ENCODE measurements at regions not wholly inside any gene's neighbourhood (a gene's known extent, or its start where the extent isn't known, plus 50 kb on each side); places are given as distances from the start of the nearest gene placed in this dataset.

GRCh38 chr9:89961616-89962341, 357.0 kb downstream of the GADD45G start:
- Histone ChIP-seq H3K27ac (ENCODE audit: low read depth, low read length, poor library complexity, severe bottlenecking) (no peak overlapping the region), H3K9me3 (ENCODE audit: low read depth, low read length, poor library complexity, severe bottlenecking) (no peaks in the 10 kb centered on the region), H3K36me3 (ENCODE audit: insufficient read depth, low read length, poor library complexity, severe bottlenecking) (no peaks in the 10 kb centered on the region), H3K4me3 (ENCODE audit: low read depth, low read length, poor library complexity, severe bottlenecking) (no peak overlapping the region), H3K27me3 (replicated peaks; ENCODE audit: insufficient read depth, low read depth, low read length, poor library complexity) (no peaks in the 10 kb centered on the region), H3K4me1 (ENCODE audit: insufficient read depth, low read length, poor library complexity, severe bottlenecking) (no peaks in the 10 kb centered on the region)
- TF ChIP-seq EZH2 (IDR thresholded peaks at IDR 0.05; ENCODE audit: borderline replicate concordance, low read depth, low read length, poor library complexity, severe bottlenecking) (no peak), CTCF (conservative IDR thresholded peaks at IDR 0.05; ENCODE audit: low read depth, low read length) (no peak)
- no TSS peak for BruUV-seq (replicated peaks)
- ChIA-PET POLR2A (ENCODE audit: low non-redundant PET) (no interaction called here), CTCF (no interaction called here)
- intact Hi-C loops (cut with micrococcal nuclease; ENCODE audit: unreplicated experiment), result no loop called here
- no peak for DNase-seq (ENCODE audit: low spot score)

- no peaks in the 10 kb centered on the region for H3K36me3 ChIP-seq (ENCODE audit: insufficient read depth, low read length, poor library complexity, severe bottlenecking)
- POLR2A ChIA-PET (ENCODE audit: low non-redundant PET), result no interaction called here
- H3K4me3 ChIP-seq (ENCODE audit: low read depth, low read length, poor library complexity, severe bottlenecking), result no peak overlapping the region
- TF ChIP-seq CTCF (conservative IDR thresholded peaks at IDR 0.05; ENCODE audit: low read depth, low read length) (no peak), EZH2 (IDR thresholded peaks at IDR 0.05; ENCODE audit: borderline replicate concordance, low read depth, low read length, poor library complexity, severe bottlenecking) (no peak)
- no peaks in the 10 kb centered on the region for H3K4me1 ChIP-seq (ENCODE audit: insufficient read depth, low read length, poor library complexity, severe bottlenecking)
- H3K27me3 ChIP-seq (replicated peaks; ENCODE audit: insufficient read depth, low read depth, low read length, poor library complexity), result no peaks in the 10 kb centered on the region
- no peak for DNase-seq (ENCODE audit: low spot score)
- no peak overlapping the region for H3K27ac ChIP-seq (ENCODE audit: low read depth, low read length, poor library complexity, severe bottlenecking)
- CTCF ChIA-PET, result no interaction called here
- no TSS peak for BruUV-seq (replicated peaks)
- intact Hi-C loops (cut with micrococcal nuclease; ENCODE audit: unreplicated experiment), result no loop called here
- no peaks in the 10 kb centered on the region for H3K9me3 ChIP-seq (ENCODE audit: low read depth, low read length, poor library complexity, severe bottlenecking)
Measured at GRCh38 chr9:89963280-89963679, 358.5 kb downstream of the GADD45G start.

DNA sequence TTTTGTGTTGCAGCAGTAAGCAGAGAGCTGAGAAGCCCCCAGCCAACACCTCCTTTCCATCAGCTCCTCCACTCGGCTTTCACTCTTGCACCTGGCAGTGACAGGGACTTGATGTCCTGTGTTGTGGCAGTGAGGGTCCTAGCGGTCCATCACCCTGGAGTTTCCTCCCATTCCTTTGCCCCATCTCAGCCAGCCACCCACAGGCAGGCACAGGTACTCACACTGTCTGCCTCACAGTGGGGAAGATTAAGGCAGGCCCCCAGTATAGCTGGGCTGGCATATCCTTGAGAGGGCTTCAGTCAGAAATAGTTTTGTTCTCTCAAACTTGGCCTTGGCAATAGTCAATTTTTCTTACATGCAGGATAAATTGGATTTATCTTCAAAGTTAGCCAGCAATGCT, 362.7 kb downstream of the GADD45G start:
- intact Hi-C loops (cut with micrococcal nuclease; ENCODE audit: unreplicated experiment), result no loop called here
- TF ChIP-seq CTCF (conservative IDR thresholded peaks at IDR 0.05; ENCODE audit: low read depth, low read length) (no peak), EZH2 (IDR thresholded peaks at IDR 0.05; ENCODE audit: borderline replicate concordance, low read depth, low read length, poor library complexity, severe bottlenecking) (no peak)
- Histone ChIP-seq H3K4me3 (ENCODE audit: low read depth, low read length, poor library complexity, severe bottlenecking) (no peak overlapping the region), H3K9me3 (ENCODE audit: low read depth, low read length, poor library complexity, severe bottlenecking) (no peaks in the 10 kb centered on the region), H3K36me3 (ENCODE audit: insufficient read depth, low read length, poor library complexity, severe bottlenecking) (no peaks in the 10 kb centered on the region), H3K27ac (ENCODE audit: low read depth, low read length, poor library complexity, severe bottlenecking) (no peak overlapping the region), H3K4me1 (ENCODE audit: insufficient read depth, low read length, poor library complexity, severe bottlenecking) (no peaks in the 10 kb centered on the region), H3K27me3 (replicated peaks; ENCODE audit: insufficient read depth, low read depth, low read length, poor library complexity) (no peaks in the 10 kb centered on the region)
- CTCF ChIA-PET, result no interaction called here
- no TSS peak for BruUV-seq (replicated peaks)
- POLR2A ChIA-PET (ENCODE audit: low non-redundant PET), result interaction anchor here (0.7 kb wide), 1 partner anchor 196 kb away, joined by 8 read pairs; no protein-coding TSS in a partner anchor
- DNase-seq (ENCODE audit: low spot score), result no peak
